Mesenchymal stem cell (in vitro differentiated cells and primary cell): ENCODE measurements at regions not wholly inside any gene's neighbourhood (a gene's known extent, or its start where the extent isn't known, plus 50 kb on each side); places are given as distances from the start of the nearest gene placed in this dataset.

ENCODE experiments used
- DNase-seq: peaks from one replicate; pipeline ENCODE4 v3.0.0-alpha.2; 2013
- H2AFZ ChIP-seq: one replicate; pipeline ENCODE4 v1.6.1; 2013; ENCODE audit warnings: low read depth, mild to moderate bottlenecking, control low read depth, inconsistent platforms, low read length, moderate library complexity
- H2AK5ac ChIP-seq: 2 replicates; pipeline ENCODE4 v1.6.1; 2013; ENCODE audit warnings: low read length, moderate library complexity, mild to moderate bottlenecking, inconsistent platforms; ENCODE audit not compliant: severe bottlenecking
- H2BK120ac ChIP-seq: one replicate; pipeline ENCODE4 v1.6.1; 2013; ENCODE audit warnings: low read depth, mild to moderate bottlenecking, inconsistent platforms, low read length, moderate library complexity
- H2BK12ac ChIP-seq, 2 experiments: one replicate each; pipeline ENCODE4 v1.6.1; 2013; ENCODE audit warnings: inconsistent platforms in 2 of 2, low read length in 2 of 2, mild to moderate bottlenecking in 2 of 2, moderate library complexity in 2 of 2, control low read depth in 1 of 2
- H2BK15ac ChIP-seq: one replicate; pipeline ENCODE4 v1.6.1; 2013; ENCODE audit warnings: mild to moderate bottlenecking, low read depth, inconsistent platforms; ENCODE audit not compliant: poor library complexity, severe bottlenecking
- H2BK5ac ChIP-seq: 2 replicates; pipeline ENCODE4 v1.6.1; 2013; ENCODE audit warnings: low read depth, mild to moderate bottlenecking, low read length, control low read depth, inconsistent platforms; ENCODE audit not compliant: poor library complexity, severe bottlenecking
- H3K14ac ChIP-seq, 2 experiments: one replicate each; pipeline ENCODE4 v1.6.1; 2013; ENCODE audit warnings: inconsistent platforms in 2 of 2, low read length in 2 of 2, control low read depth in 1 of 2, mild to moderate bottlenecking in 1 of 2, moderate library complexity in 1 of 2
- H3K18ac ChIP-seq, 2 experiments: one replicate each; pipeline ENCODE4 v1.6.1; 2013; ENCODE audit warnings: inconsistent platforms in 2 of 2, low read length in 2 of 2, control low read depth in 1 of 2, low read depth in 1 of 2, mild to moderate bottlenecking in 1 of 2
- H3K23ac ChIP-seq, 2 experiments: one replicate each; pipeline ENCODE4 v1.6.1; 2013; ENCODE audit warnings: inconsistent platforms in 2 of 2, low read length in 2 of 2, mild to moderate bottlenecking in 2 of 2, moderate library complexity in 2 of 2, control low read depth in 1 of 2
- H3K27ac ChIP-seq: 2 replicates; pipeline ENCODE4 v1.5.1; 2013; ENCODE audit warnings: mild to moderate bottlenecking, moderate library complexity, low read length, control low read depth, inconsistent platforms; ENCODE audit not compliant: poor library complexity, severe bottlenecking
- H3K27me3 ChIP-seq, 2 experiments: 2 replicates each; pipeline versions ENCODE4 v1.6.1 to v1.7.0; 2013; ENCODE audit warnings: low read length in 2 of 2, mild to moderate bottlenecking in 2 of 2, moderate library complexity in 2 of 2, control low read depth in 1 of 2, inconsistent platforms in 1 of 2; ENCODE audit not compliant: control insufficient read depth in 1 of 2, insufficient read depth in 1 of 2
- H3K36me3 ChIP-seq, 2 experiments: 2 replicates each; pipeline versions ENCODE4 v1.6.1 to v1.7.0; 2013; ENCODE audit warnings: low read length in 2 of 2, control low read depth in 1 of 2, inconsistent platforms in 1 of 2, low read depth in 1 of 2, mild to moderate bottlenecking in 1 of 2; ENCODE audit not compliant: insufficient read depth in 2 of 2, control insufficient read depth in 1 of 2
- H3K4ac ChIP-seq, 2 experiments: one replicate each; pipeline ENCODE4 v1.6.1; 2013; ENCODE audit warnings: inconsistent platforms in 2 of 2, low read length in 2 of 2, mild to moderate bottlenecking in 2 of 2, moderate library complexity in 2 of 2, control low read depth in 1 of 2, low read depth in 1 of 2
- H3K4me1 ChIP-seq: 2 replicates; pipeline ENCODE4 v1.6.1; 2013; ENCODE audit warnings: low read depth, low read length, control low read depth; ENCODE audit not compliant: control insufficient read depth, insufficient read depth
- H3K4me2 ChIP-seq: 2 replicates; pipeline ENCODE4 v1.6.1; 2013; ENCODE audit warnings: low read length, mild to moderate bottlenecking, inconsistent platforms; ENCODE audit not compliant: poor library complexity, severe bottlenecking
- H3K4me3 ChIP-seq, 2 experiments: 2 replicates each; pipeline versions ENCODE4 v1.5.1 to v1.7.0; 2013; ENCODE audit warnings: low read length in 2 of 2, mild to moderate bottlenecking in 2 of 2, control low read depth in 1 of 2, low read depth in 1 of 2; ENCODE audit not compliant: insufficient read depth in 1 of 2
- H3K79me1 ChIP-seq: replicated peaks from 2 replicates; pipeline ENCODE4 v1.6.1; 2013; ENCODE audit warnings: mild to moderate bottlenecking, control low read depth, low read length, inconsistent platforms; ENCODE audit not compliant: poor library complexity, severe bottlenecking
- H3K9ac ChIP-seq: 2 replicates; pipeline ENCODE4 v1.7.0; 2013; ENCODE audit warnings: mild to moderate bottlenecking, low read length, moderate library complexity
- H3K9me3 ChIP-seq: 2 replicates; pipeline ENCODE4 v1.7.0; 2013; ENCODE audit warnings: mild to moderate bottlenecking, low read length; ENCODE audit not compliant: control insufficient read depth
- H4K8ac ChIP-seq: one replicate; pipeline ENCODE4 v1.6.1; 2013; ENCODE audit warnings: inconsistent platforms, mild to moderate bottlenecking, low read length, moderate library complexity
- H4K91ac ChIP-seq: one replicate; pipeline ENCODE4 v1.6.1; 2013; ENCODE audit warnings: mild to moderate bottlenecking, low read length, inconsistent platforms
- WGBS: methylation state at CpG from one replicate; pipeline ENCODE4 v1.1.7; 2013; ENCODE audit warnings: mixed read lengths; 5-methylcytosine and 5-hydroxymethylcytosine counted together

DNA sequence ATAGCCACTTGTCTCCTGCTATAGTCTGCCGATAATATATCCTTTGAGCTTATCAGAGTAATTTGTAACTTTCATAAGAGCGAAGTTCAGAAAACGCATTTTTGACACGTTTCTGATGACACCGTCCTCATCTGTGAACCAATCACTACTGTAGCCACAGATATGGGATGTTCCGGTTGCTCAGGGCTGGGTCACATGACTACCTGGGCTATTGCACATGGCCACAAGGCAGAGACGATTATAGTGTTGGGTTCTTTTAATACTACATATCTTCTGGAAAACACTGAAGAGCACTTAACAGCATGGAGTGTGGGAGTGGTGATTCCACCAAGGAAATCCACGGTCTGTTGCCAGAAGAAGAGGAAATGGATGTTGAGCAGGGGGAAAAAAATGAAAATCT lies 115.0 kb upstream of the ADRA1B start:
- no peak for DNase-seq
- H3K4me3 ChIP-seq, result no peak overlapping the region
- no peaks in the 10 kb centered on the region for H3K36me3 ChIP-seq
- no peak overlapping the region for H3K18ac ChIP-seq
- no peak overlapping the region for H2AFZ ChIP-seq
- H3K14ac ChIP-seq, result peak overlapping the region in 1 of 2 experiments; percentile 41
- no peak overlapping the region for H3K9ac ChIP-seq
- H2BK5ac ChIP-seq, result no peak overlapping the region
- H2BK120ac ChIP-seq, result no peak overlapping the region
- H4K8ac ChIP-seq, result no peak overlapping the region
- H4K91ac ChIP-seq, result no peak overlapping the region
- no peak overlapping the region for H3K27ac ChIP-seq
- H3K4me2 ChIP-seq, result peak overlapping the region; percentile 21
- no peak overlapping the region for H2BK12ac ChIP-seq
- no peaks in the 10 kb centered on the region for H3K9me3 ChIP-seq
- H3K23ac ChIP-seq, result no peak overlapping the region
- H3K79me1 ChIP-seq, result no peaks in the 10 kb centered on the region
- H2AK5ac ChIP-seq, result no peak overlapping the region
- H3K4me1 ChIP-seq, result no peaks in the 10 kb centered on the region
- H3K27me3 ChIP-seq, result peaks cover 0 to 13% of the 10 kb centered on the region in 2 experiments
- H3K4ac ChIP-seq, result no peak overlapping the region
- WGBS, result 96% methylated on average over 7 of the region's 8 CpGs
- H2BK15ac ChIP-seq, result no peak overlapping the region

GRCh38 chr5:159802661-159803060 lies 113.6 kb upstream of the ADRA1B start:
- Histone ChIP-seq H2BK120ac (no peak overlapping the region), H3K27me3 (peaks cover 0 to 13% of the 10 kb centered on the region in 2 experiments), H3K79me1 (no peaks in the 10 kb centered on the region), H4K8ac (no peak overlapping the region), H2BK12ac (no peak overlapping the region), H4K91ac (no peak overlapping the region), H3K18ac (no peak overlapping the region), H3K27ac (no peak overlapping the region), H3K14ac (no peak overlapping the region), H3K4me2 (no peak overlapping the region), H3K36me3 (no peaks in the 10 kb centered on the region), H3K23ac (no peak overlapping the region), H2AFZ (no peak overlapping the region), H2BK5ac (no peak overlapping the region), H2AK5ac (no peak overlapping the region), H3K4me1 (no peaks in the 10 kb centered on the region), H2BK15ac (no peak overlapping the region), H3K9me3 (no peaks in the 10 kb centered on the region), H3K4ac (no peak overlapping the region), H3K9ac (no peak overlapping the region), H3K4me3 (no peak overlapping the region)
- WGBS, result 86% methylated on average over 1 of the region's 1 CpG
- no peak for DNase-seq

- Histone ChIP-seq H2AFZ (no peak overlapping the region), H3K4me2 (no peak overlapping the region), H3K14ac (no peak overlapping the region), H3K18ac (no peak overlapping the region), H4K8ac (no peak overlapping the region), H3K4me1 (no peaks in the 10 kb centered on the region), H2AK5ac (no peak overlapping the region), H3K4me3 (no peak overlapping the region), H2BK12ac (no peak overlapping the region), H3K9me3 (no peaks in the 10 kb centered on the region), H4K91ac (no peak overlapping the region), H2BK15ac (no peak overlapping the region), H3K79me1 (no peaks in the 10 kb centered on the region), H3K23ac (no peak overlapping the region), H3K27ac (no peak overlapping the region), H3K4ac (no peak overlapping the region), H2BK5ac (no peak overlapping the region), H2BK120ac (no peak overlapping the region), H3K27me3 (peaks cover 0 to 13% of the 10 kb centered on the region in 2 experiments), H3K36me3 (no peaks in the 10 kb centered on the region), H3K9ac (no peak overlapping the region)
- no CpG with 5 or more reads among the region's 1 CpG for WGBS
- no peak for DNase-seq
These were observed 112.2 kb upstream of the ADRA1B start for GRCh38 chr5:159804121-159804520.

- Histone ChIP-seq H2BK120ac (no peak overlapping the region), H3K36me3 (no peaks in the 10 kb centered on the region), H3K79me1 (no peaks in the 10 kb centered on the region), H3K18ac (no peak overlapping the region), H4K91ac (no peak overlapping the region), H2AFZ (no peak overlapping the region), H2BK12ac (no peak overlapping the region), H2BK15ac (no peak overlapping the region), H2BK5ac (no peak overlapping the region), H3K4me2 (no peak overlapping the region), H3K4me1 (no peaks in the 10 kb centered on the region), H3K9ac (no peak overlapping the region), H3K4ac (no peak overlapping the region), H3K9me3 (no peaks in the 10 kb centered on the region), H4K8ac (no peak overlapping the region), H3K27me3 (peaks cover 0 to 9% of the 10 kb centered on the region in 2 experiments), H3K4me3 (no peak overlapping the region), H3K23ac (no peak overlapping the region), H3K27ac (no peak overlapping the region), H3K14ac (no peak overlapping the region), H2AK5ac (no peak overlapping the region)
- WGBS, result no CpG with 5 or more reads among the region's 2 CpGs
- DNase-seq, result no peak
These were observed 111.3 kb upstream of the ADRA1B start for GRCh38 chr5:159805021-159805420.
